Stimulated activated CD8-positive, alpha-beta memory T cell treated with anti-CD3 and anti-CD28 coated beads, Interleukin-4, amount 100 ng/mL, for 1 hour (primary cell): ENCODE measurements at regions not wholly inside any gene's neighbourhood (a gene's known extent, or its start where the extent isn't known, plus 50 kb on each side); places are given as distances from the start of the nearest gene placed in this dataset.

Source experiments
- DNase-seq, 2 donors: peaks; one replicate each; pipeline ENCODE4 v3.0.0-alpha.2; 2020; ENCODE audit warnings: low read depth in 2 of 2, low spot score in 1 of 2

DNA sequence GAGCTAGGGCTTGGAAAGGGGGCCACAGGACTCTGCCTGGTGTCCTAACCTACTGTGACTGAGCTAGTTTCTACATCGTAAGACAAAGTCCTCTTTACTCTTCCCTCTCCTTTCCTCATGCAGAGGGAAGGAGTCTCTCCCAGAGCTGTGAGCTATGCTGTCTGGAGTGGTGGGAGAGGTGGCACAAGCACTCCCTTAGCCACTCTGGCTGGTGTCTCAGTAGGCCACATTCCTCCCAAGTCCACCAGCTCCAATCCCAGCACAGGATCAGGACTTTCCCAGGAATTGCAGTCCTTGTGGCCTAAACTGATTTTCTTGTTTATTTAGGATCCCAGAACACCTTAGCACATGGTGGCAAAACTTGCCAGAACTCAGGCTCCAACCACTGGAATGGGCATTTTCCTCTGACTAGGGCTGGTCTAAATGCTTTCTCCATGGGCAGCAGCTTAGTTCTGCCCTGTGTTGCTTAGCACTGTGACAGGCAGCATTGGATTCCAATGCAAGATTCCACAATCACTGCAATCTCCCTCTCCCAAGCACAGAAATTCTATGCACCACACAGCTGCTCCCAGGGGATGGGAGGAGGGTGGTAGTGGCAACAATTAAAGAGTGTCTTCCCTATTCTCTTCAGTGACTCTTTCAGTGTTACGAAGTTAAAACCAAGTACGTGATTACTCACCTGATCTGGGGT, 733.3 kb downstream of the HACE1 start:
- DNase-seq, result no peak

DNA sequence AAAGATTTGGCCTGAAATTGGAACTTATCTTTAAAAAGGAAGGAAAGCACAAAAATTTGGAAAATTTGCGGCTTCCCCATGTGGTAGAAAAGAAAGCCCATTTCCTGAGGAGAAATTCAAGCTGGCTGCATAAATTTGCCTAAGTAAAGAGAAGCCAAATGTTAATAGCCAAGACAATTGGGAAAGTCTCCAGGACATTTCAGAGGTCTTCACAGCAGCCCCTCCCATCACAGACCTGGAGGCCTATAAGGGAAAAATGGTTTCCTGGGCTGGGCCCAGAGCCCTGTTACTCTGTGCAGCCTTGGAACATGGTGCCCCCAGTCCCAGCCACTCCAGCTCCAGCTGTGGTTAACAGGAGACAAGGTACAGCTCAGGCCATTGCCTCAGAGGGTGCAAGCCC, 736.5 kb downstream of the HACE1 start:
- DNase-seq, result no peak

- no peak for DNase-seq
Measured at GRCh38 chr6:104118274-104118673, 741.4 kb downstream of the HACE1 start.

DNA sequence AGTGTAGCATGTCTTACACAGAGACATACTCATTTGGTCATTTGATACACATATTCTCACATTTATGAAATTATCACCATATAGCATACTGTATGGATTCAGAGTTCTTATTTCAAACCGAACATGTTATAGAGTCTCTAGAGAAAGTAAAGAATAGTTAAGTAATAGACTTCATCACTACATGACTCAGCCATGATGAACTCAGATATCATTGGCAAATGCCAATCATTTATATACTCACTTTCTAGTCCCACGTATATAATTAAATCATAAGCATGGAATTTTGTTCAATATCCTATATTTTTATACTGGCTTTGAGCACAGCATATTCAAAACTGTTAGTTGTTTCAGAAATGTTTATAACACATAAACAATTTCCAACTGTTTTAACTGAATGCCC, 749.9 kb downstream of the HACE1 start:
- DNase-seq, result no peak

- DNase-seq, result no peak
Measured at GRCh38 chr6:104108634-104109033, 751.1 kb downstream of the HACE1 start.

DNA sequence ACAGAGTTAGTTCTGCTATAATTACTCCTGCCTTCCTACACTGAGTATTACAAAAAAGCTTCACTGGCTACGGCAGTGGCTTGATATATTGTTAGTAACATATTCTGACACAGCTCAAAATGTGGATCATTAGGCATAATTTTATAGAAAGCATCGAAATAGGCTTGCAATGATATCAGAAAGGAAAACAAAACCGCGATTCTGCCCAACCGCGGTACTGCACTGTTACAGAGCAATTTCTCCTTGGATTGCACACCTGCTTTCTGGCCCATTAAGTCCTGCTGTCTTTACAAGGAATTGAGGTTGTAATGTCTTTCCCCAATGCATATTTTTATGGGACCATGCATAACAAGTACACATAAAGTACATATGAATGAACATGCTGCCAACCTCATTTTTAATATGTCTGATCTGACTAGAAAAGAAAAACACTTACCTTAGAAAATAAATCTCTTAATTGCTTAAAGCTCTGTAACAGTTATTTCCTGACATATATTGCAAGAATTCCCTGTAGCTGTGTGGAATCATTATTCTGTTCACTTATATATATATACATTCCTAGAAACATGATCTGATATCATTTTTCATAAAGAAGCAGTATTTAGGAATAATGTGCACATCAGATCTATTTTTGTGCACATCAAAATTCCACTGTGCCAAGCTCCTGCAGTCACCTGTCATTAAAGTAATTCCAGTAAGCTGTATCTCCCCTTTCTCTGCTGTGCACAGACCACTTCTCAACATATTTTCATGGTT, 763.9 kb downstream of the HACE1 start:
- no peak for DNase-seq

DNA sequence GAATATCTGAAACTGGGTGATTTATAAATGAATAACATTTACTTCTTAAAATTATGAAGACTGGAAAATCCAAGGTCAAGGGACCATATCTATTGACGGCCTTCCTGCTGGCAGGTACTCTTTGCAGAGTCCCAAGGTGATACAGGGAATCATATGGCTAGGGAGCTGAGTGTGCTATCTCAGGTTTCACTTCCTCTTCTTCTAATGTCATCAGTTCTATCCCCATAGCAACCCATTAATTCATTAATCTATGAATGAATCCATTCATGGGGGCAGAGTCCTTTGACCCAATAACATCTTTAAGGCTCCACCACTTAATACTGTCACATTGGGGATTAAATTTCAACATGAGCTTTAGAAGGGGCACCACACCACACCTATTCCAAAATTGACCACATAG, 772.0 kb downstream of the HACE1 start:
- no peak for DNase-seq

DNA sequence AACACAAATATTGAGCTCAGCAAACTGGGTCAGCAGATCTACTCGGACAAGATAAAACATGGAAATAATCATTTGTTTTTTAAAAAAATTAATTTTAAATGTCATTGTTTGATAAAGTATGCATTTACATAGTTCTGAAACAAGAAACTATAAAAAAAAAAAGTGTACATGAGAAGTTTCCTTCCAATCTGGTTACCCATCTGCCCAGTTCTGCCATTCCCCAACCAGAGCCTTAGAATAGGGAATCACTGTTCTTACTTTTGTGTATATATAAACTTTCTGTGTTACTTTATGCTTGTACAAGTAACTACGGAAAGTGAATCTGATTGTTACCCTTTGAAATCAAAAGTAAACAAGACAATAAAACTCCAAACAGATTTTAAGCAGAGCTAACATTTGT, 791.4 kb downstream of the HACE1 start:
- no peak for DNase-seq

DNA sequence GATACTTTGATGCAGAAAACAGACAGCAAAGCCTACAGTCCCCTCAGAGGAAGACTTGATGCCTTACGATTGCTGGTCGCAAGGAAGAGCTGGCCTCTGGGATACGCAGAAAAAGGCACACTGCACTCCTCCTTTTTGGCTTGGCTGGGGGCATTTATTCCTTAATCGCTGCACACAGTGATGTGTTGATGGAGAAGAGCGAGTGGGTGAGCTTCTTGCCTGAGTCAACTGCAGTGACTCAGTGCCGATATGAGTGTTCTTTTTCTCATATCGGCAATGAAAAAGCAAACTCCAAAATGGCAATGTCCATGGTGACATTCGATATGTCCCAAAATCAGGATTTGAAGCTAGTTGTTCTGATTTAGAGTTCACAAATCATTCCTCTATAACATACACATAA, 794.8 kb downstream of the HACE1 start:
- no peak for DNase-seq

DNA sequence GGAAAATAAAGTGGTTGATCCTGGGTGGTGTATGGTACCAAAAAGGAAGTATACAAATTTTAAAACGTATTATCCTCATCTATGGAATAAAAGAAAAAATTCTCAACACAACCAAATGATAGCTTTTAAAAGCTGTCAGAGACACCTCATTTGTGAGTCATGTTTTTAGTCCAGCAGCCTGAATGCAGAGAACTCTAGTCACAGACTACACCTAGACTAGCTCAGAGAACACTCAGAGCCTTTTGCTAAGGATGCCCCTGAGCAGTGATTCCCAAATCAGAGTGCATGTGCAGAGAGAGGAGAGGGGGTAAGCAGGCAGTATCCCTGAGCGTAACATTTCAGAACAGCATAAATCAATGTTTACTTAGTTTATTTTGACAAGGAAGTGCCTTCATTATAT, 809.3 kb downstream of the HACE1 start:
- no peak for DNase-seq

DNA sequence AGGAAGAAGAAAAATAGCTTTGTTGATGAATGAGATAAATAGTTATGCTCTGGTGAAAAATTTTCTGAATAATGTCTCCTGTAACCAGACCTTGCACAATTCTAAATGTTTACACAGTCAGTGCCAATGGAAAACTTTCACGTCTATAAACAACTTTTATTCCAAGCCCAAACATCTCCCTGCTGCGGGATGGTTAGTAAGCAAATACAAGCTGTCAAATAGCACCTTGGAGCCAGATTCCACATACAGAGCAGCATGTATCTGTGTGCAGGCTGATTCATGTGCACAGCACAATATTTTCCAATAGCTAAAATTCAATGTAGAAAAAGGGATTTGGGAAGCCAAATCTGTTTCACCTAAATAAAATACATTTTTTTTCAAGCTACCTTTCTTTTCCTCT, 813.3 kb downstream of the HACE1 start:
- DNase-seq, result no peak

DNA sequence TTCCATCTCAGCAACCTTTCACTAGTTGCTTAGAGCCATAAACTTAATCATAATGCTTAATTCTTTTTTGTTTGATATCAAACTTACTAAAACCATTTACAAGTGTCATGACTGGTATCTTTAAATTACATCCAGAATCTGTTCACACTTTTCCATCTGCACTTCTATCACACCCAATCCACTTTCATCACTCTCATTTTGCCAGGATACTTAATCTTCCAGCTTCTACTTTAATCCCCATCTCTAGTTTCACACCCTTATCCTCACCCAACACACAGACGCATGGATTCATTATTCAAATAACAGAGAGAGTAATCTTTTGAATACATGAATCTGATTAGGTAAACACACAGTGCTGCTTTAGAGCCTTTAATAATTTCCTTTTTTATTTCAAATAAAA, 828.4 kb downstream of the HACE1 start:
- DNase-seq, result no peak

GRCh38 chr6:104022126-104022525, 837.6 kb downstream of the HACE1 start:
- no peak for DNase-seq

GRCh38 chr6:104019075-104019753, 840.5 kb downstream of the HACE1 start:
- DNase-seq, result no peak

- no peak for DNase-seq
Measured at GRCh38 chr6:104017410-104018381, 842.0 kb downstream of the HACE1 start.

GRCh38 chr6:104014163-104014959, 845.4 kb downstream of the HACE1 start:
- no peak for DNase-seq

- no peak for DNase-seq
Measured at GRCh38 chr6:104013312-104013971, 846.3 kb downstream of the HACE1 start.

DNA sequence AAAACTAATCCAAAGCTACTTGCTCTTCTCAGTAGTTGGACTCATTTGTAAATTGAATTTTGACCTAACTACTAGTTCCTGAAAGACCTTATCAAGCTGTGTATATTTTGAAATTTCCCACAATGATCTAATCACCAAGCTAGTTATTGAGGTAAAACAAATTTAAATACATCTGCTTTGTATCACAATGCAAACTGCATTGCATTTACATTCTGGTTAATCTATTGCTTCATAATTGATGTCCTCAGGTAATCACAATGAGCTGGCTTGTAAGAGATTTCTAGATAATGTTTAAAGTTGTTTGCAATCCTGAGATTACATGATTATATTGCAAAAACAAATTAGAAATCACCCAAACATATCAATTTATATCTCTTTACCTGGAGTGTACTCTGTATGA, 848.8 kb downstream of the HACE1 start:
- no peak for DNase-seq

GRCh38 chr6:104003803-104004516, 855.8 kb downstream of the HACE1 start:
- no peak for DNase-seq
